Lower leg skin (tissue), 4 donors: ENCODE measurements at regions not wholly inside any gene's neighbourhood (a gene's known extent, or its start where the extent isn't known, plus 50 kb on each side); places are given as distances from the start of the nearest gene placed in this dataset.

ENCODE experiments used
- DNase-seq, 2 donors: peaks; one replicate each; pipeline ENCODE4 v3.0.0-alpha.2; 2019; ENCODE audit warnings: low spot score in 2 of 2
- H3K4me3 ChIP-seq: fragments of 200-600 bp; sonication (generic); 2 replicates; pipeline ENCODE4 v1.5.1; 2017; ENCODE audit warnings: mild to moderate bottlenecking, low read depth; ENCODE audit not compliant: poor library complexity, severe bottlenecking
- CTCF ChIP-seq, 3 donors: fragments of 450-650 bp; IDR thresholded peaks; one replicate each; pipeline ENCODE4 v1.5.1; 2016; ENCODE audit warnings: antibody characterized with exemption in 3 of 3, mild to moderate bottlenecking in 3 of 3, moderate library complexity in 2 of 3
- POLR2A ChIP-seq, 2 donors: fragments of 450-650 bp; IDR thresholded peaks; one replicate each; pipeline ENCODE4 v1.6.1; 2016 to 2017; ENCODE audit warnings: antibody characterized with exemption in 2 of 2, mild to moderate bottlenecking in 1 of 2, moderate library complexity in 1 of 2
- WGBS, 2 donors: methylation state at CpG; one replicate each; pipeline ENCODE4 v1.1.5; 2018; 5-methylcytosine and 5-hydroxymethylcytosine counted together
- intact Hi-C: fragments of 100-400 bp; cut with DNase I; formaldehyde crosslinking; loops from one replicate; pipeline ENCODE4 v1.15.0; 2023; ENCODE audit warnings: low total_unique reads

DNA sequence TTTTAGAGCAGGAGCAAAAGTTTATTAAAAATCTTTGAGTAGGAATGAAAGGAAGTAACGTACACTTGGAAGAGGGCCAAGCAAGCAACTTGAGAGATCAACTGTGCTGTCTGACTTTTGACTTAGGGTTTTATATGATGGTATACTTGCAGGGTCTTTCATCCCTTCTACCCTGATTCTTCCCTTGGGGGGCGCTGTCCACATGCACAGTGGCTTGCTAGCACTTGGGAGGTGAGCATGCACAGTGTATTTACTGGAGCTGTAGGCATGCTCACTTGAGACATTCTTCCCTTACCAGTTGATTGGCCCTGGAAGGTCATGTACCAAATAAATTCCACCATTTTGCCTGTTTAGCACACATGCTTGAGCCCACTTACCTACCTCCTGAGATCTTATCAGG, 1001.3 kb upstream of the ADGRL2 start:
- intact Hi-C loops = no loop called here
- 37 to 41% methylated on average over 2 of the region's 2 CpGs for WGBS, 2 donors
- TF ChIP-seq CTCF (IDR thresholded peaks at IDR 0.05) (no peak), POLR2A (IDR thresholded peaks at IDR 0.05) (no peak)
- DNase-seq = no peak
- no peak overlapping the region for H3K4me3 ChIP-seq

GRCh38 chr1:80779275-80779674, 1021.5 kb upstream of the ADGRL2 start:
- WGBS, 2 donors = 96 to 100% methylated on average over 2 of the region's 2 CpGs
- intact Hi-C loops = no loop called here
- TF ChIP-seq CTCF (IDR thresholded peaks at IDR 0.05) = no peak
- H3K4me3 ChIP-seq = no peak overlapping the region
- DNase-seq = no peak

GRCh38 chr1:80778094-80778840, 1022.5 kb upstream of the ADGRL2 start:
- DNase-seq = no peak
- no peak for TF ChIP-seq CTCF (IDR thresholded peaks at IDR 0.05)
- no peak for TF ChIP-seq POLR2A (IDR thresholded peaks at IDR 0.05)
- WGBS, 2 donors = 90 to 96% methylated on average over 11 to 12 of the region's 12 CpGs

GRCh38 chr1:80776266-80776665, 1024.5 kb upstream of the ADGRL2 start:
- intact Hi-C loops = no loop called here
- 53 to 61% methylated on average over 2 of the region's 2 CpGs for WGBS, 2 donors
- H3K4me3 ChIP-seq = no peak overlapping the region
- no peak for TF ChIP-seq POLR2A (IDR thresholded peaks at IDR 0.05)
- no peak for TF ChIP-seq CTCF (IDR thresholded peaks at IDR 0.05)
- no peak for DNase-seq

More at GRCh38 chr1:80778094-80778840, 1022.5 kb upstream of the ADGRL2 start:
- intact Hi-C loops = no loop called here
- no peak overlapping the region for H3K4me3 ChIP-seq

- WGBS, 2 donors = 78 to 85% methylated on average over 3 of the region's 3 CpGs
- intact Hi-C loops = no loop called here
- H3K4me3 ChIP-seq = no peak overlapping the region
- TF ChIP-seq POLR2A (IDR thresholded peaks at IDR 0.05) = no peak
- no peak for TF ChIP-seq CTCF (IDR thresholded peaks at IDR 0.05)
- no peak for DNase-seq
Measured at GRCh38 chr1:80769208-80769750, 1031.5 kb upstream of the ADGRL2 start.

- DNase-seq = no peak
- intact Hi-C loops = no loop called here
- no peak overlapping the region for H3K4me3 ChIP-seq
- TF ChIP-seq POLR2A (IDR thresholded peaks at IDR 0.05) = no peak
- no peak for TF ChIP-seq CTCF (IDR thresholded peaks at IDR 0.05)
- WGBS, 2 donors = 82 to 87% methylated on average over 2 of the region's 2 CpGs
Measured at GRCh38 chr1:80767711-80768110, 1033.0 kb upstream of the ADGRL2 start.
